Stimulated activated CD8-positive, alpha-beta memory T cell treated with anti-CD3 and anti-CD28 coated beads, Interleukin-4, amount 100 ng/mL, for 1 hour (primary cell): ENCODE measurements at regions not wholly inside any gene's neighbourhood (a gene's known extent, or its start where the extent isn't known, plus 50 kb on each side); places are given as distances from the start of the nearest gene placed in this dataset.
"Not testable (repeated sequence)": the region's sequence is repeated elsewhere in the genome, so short reads cannot be mapped to it uniquely, and the experiment has no call there.

Source experiments
- DNase-seq, 2 donors: peaks; one replicate each; pipeline ENCODE4 v3.0.0-alpha.2; 2020; ENCODE audit warnings: low read depth in 2 of 2, low spot score in 1 of 2

DNA sequence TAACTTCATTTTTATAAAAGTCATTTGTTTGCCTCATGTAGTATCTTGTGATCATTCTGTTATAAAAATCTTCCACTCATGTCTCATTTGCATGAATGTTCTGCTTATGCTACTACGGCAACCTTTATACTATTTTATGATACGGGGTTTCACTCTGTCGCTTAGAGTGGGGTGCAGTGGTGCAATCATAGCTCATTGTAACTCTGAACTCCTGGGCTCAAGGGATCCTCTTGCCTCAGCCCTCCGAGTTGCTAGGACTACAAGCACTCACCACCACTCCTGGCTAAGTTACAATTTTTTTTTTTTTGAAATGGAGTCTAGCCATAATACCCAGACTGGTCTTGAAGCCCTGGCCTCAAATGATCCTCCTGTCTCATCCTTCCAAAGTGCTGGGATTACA, 154.4 kb upstream of the PREP start:
- DNase-seq, result no peak

DNA sequence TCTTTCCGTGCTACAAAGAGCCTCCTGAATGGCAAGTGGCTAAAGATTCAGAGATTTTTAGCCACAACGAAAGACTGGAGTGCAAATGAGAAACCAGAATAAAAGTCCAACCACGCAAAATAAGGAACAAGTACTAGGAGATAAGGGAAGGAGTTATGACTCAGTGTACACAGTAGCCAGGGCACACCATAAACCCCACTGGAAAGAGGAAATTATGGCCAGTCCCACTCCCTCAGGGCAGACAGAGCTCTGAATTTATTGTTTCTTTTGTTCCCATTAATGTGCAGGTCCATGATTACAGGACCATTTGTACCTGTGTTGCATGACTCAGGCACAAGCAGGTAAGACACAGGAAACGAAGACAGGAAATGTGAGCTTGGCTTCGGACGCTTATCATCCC, 150.3 kb upstream of the PREP start:
- no peak for DNase-seq

DNA sequence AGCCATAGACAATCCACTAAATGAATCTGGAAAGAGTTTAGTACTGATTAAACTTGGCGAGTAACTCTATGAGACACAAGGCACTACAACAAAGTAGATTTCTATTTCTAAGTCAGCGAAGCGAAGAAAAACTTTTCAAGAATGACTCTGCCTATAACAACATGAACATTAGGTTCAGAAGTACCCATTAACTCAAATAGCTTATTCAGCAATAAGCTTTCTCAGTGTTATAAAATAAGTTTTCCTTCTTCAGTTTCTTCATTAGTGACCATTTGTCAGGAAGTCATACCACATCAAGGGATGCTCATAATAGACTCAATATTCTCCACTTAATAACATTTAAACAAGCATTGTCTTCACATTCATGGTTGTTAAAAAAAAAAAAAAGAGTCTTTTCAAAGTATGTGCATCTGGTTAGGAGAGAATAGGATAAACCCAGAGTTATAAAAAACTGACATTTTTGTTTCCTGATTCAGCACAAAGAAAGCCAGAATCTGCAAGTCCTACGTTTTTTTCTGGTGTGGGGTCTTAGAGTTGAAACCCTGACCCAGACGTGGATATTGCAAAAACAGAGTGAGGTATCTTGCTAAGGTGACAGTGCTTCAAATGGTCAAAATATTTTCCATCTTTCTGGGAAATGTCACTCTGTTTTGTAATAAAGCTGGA, 148.2 kb upstream of the PREP start:
- no peak for DNase-seq

DNA sequence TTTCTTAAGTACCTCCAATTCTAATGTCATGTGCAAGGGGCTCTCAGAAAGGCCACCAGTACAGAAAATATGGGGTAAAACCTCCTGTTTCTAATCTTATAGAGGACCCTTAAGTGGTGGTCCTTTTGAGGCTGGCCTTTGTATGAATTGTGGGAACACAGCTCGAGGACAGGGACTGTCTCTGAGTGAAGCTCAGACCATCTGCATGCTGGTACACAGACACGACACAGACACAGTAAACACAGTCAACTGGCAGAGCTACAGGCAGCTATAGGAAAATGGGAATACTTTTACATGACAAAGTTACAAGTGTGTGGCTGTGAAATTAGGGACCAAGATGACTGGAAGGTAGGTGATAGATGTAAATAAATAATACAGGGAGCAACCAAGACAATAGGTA, 143.9 kb upstream of the PREP start:
- no peak for DNase-seq

DNA sequence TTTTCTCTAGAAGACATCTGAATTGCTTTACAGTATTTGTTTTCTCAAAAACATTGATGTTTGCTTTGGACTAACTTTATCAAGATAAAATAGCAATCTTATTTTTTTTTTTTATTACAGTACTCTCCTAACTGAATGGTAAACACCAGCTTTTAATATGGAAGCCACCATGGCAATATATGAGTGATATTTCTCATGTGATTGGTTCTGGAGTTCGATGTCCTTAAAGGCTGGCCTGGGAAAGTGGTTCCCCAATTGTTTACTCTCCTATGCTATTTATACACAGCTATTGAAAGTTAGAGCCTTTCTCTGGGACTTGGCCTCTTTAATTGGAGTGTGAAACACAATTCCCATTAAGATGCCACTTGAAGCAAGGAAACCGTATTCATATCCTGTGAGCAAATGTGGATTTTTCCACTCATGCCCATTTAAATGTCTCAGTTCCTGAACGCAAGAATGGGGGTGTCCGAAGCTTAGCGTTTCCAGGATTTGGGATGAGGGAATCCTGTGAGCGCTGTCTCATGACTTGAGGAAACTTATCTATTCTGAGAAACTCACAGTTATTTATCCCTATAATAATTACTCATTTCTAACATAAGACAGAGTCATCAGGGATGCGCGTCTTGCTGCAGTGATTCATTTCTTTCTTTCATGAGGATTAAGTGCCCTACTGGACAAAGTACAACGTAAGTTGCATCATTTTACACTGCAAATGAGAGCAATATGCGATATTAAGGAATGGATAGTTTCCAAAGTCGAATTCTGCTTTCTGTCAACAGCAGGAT, 143.3 kb upstream of the PREP start:
- DNase-seq, result no peak

DNA sequence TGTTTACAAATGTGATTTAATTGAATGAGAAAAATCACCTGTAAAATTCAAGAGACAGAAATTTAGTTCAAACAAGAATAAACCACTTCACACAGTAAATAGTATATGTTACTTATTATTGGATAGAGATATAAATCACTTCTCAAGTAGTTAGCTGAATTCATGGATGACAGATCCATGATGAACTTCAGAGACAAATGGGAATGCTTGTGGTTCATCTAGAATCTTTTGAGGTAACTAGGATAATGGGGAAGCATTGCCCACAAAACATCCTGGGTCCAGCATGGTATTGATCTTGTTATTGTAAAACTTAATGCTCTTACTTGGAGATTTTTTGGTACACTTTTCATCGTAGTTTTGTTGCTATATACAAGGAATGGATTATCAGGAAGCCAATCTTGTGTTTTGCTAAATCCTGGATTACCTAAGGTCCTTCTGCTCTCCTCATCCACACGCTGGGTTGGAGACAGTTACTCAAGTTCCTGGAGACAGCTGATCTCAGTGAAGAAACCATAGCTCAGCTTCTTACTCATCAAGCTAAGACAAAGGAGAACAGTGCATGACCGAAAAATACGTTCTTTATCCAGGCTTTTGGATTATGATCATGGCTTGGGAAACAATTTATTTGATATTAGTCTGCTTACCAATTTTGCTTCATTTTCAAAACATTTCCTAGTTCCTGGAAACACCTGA, 142.5 kb upstream of the PREP start:
- DNase-seq, result no peak

DNA sequence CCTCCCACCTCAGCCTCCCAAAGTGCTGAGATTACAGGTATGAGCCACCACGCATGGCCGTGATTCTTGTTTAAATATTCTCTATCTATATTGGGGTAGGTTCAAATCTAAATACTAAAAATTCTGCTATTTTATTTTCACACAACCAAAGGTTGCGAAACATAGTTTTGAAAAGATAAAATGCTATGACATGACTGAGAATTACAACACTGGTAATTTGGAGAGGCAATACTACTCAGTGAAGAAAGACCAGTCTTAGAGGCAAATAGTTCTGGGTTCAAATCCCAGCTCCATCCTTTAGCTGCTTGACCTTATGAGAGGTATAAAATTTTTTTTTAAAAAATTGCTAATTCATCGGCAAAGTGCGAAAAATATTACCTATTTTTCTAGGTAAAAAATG, 137.0 kb upstream of the PREP start:
- DNase-seq, result no peak

DNA sequence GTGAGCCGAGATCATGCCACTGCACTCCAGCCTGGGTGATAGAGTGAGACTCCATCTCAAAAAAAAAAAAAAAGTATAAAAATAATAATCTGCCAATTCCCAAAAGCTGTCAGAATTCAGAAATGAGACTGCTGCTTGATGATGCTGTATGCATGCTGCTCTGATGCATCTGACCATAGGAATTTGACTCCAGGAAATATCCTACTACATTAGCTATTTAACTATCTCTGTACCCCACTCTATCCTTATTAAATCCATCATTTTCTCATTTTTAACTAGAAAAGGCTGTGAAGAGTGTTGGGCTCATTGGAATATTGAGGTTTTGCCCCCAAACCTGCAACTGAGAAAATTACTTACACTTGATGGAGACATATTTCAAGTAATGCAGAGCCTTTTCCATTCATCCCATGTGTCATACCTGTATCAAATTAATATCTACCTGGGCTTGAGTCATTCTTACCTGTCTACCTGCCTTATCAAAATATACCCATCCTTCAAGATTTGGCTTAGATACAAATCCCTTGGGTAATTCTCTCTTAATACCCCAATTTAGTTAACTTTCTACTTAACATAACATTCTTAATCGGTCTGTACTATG, 135.2 kb upstream of the PREP start:
- DNase-seq, result no peak

DNA sequence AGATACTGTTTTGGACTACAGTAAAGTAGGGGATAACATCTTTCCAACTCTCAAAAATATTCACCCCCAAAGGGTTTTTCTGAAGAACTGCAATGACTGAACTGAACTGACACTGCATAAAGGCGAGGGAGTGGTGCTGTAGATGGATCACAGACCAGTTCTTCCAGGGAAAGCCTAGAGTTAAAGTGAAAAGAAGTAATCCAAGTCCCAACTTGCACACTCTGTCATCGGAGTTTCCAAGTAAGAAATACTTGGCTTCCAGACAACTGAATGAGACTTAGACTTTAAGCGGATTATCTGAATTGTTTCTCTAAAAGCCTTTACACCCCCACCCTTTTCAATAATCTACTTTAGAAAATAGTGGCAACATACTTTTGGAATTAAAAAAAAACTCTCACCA, 134.1 kb upstream of the PREP start:
- no peak for DNase-seq

DNA sequence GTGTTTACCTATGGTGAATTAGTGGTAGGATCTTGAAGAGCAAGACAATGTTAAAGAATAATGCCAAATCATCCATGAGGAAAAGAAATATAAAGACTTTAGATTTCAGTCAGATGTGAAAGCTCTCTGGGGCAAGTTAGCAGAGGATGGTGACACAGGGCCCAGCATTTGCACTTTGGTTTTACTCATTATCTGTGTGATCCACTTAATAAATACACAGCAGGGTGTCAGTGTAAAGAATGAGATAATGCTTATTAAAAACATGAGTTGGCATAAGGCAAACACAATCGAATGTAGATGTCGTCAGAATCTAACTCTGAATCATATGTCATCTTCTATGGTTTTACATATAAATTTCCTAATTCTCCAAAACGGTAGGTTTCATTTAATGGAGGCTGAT, 130.4 kb upstream of the PREP start:
- DNase-seq, result no peak

DNA sequence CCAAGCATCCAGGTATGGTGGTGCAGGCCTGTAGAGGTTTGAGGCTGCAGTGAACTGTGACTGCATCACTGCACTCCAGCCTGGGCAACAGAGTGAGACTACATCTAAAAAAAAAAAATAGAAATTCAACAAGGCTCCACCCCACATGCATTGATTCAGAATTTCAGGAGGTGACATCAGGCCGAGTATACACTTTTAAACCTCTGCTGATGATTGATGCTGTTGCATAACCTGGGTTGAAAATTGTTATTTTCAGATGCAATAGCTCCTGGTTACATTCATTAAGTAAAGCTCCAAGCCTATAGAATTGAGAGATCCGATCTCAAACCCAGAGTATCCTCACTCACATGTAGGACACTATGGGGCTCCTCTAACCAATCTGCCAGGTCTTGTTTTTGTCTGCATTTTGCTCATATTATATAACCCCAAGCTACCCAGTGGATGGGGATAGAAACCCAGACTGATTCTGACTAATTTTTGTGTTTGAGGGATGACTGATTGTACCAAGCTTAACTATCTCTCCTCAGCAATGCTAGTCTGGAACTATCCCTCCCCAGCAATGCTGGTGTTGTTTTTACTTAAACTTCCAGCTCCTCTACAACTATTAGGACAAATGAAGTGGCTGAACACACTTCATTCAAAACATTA, 123.5 kb upstream of the PREP start:
- no peak for DNase-seq

DNA sequence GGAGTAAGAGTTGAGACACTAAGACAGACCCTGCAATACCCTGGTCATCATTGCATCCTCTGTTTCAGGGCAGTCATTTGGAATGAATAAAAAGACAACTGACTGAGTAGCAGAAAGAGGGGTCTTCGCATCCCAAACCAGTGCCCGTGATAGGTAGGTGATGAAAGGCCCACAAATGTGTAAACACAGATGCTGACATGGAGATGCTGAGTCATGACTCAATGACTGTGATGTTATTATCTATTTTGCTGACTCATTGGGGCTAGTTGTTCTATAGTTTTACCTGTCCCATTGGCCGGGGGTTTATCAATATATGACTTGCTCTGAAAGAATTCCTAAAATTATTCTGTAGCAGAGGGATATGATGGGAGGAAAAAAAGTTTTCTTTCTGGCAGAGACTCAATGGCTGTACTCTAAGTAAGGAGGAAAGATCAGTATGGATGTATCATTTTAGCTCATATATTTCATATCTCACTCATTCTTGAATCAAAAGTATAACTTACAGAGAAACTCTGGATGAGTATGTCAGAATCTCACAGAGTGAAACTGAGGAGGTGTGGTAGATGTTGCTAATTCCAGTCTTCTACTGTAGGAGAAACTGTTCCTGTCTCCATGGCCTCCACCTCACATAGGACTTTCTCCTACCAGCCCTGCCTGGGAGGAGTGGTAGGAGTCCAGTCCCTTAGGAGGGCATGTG, 119.9 kb upstream of the PREP start:
- no peak for DNase-seq

DNA sequence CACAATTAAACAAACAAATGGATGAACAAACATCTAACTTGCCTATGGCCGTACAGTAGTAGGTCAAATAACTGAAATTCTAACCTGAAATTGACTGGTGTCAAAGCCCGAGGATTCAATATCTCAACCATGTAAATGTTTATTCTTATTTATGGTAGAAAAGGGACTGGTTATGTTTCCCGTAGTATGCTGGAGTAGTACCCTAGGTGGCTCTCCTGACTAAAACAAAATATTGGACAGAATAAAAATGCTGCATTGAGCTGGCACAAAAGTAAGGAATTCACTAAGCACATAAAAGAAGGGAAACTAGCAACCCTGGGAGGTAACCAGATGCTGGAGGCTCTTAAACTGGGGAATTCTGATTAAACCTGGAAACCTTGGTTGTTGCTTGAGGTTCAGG, 117.1 kb upstream of the PREP start:
- no peak for DNase-seq

DNA sequence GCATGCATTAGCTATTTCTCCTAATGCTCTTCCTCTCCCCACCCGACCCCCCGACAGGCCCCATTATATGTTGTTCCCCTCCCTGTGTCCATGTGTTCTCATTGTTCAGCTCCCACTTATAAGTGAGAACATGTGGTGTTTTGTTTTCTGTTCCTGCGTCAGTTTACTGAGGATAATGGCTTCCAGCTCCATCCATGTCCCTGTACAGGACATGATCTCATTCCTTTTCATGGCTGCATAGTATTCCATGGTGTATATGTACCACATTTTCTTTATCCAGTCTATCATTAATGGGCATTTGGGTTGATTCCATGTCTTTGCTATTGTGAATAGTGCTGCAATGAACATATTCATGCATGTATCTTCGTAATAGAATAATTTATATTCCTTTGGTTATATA, 116.1 kb upstream of the PREP start:
- DNase-seq, result not testable (repeated sequence)

DNA sequence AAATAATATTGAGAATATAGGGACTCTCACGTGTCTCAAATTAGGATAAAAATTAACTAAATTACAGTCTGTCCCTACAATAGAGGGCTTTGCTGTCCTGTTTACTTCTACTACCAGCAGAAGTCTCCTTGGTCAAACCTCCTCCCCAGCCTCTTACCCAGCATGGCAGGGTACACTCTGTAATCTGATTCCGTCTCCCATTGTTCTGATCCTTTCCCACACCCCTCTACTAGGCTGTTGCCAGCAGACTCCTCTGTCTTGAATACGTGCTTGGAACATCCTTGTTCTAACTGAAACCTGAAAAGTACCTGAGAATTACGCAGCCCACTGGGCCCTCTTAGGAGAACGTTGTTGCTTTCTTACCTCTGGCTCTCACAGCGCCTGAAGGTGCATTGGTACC, 112.2 kb upstream of the PREP start:
- no peak for DNase-seq

DNA sequence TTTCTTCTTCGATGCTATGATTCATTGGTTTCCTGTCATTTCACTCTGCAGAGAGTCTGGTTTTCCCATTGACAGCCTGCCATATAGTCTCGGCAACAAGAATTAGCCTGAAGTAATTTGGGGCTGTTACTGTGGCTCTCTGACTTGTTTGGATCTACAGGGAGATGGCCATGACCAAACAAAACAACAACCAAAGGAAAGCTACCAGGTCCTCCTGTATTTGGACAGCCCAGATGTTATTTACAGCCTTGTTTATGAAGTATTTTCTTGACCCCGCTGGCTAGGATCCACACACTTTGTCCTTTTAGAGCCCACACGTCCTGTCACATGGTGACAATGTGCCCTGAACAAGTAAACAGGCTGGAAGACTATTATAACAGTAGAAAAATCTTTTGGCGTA, 111.4 kb upstream of the PREP start:
- DNase-seq, result no peak

DNA sequence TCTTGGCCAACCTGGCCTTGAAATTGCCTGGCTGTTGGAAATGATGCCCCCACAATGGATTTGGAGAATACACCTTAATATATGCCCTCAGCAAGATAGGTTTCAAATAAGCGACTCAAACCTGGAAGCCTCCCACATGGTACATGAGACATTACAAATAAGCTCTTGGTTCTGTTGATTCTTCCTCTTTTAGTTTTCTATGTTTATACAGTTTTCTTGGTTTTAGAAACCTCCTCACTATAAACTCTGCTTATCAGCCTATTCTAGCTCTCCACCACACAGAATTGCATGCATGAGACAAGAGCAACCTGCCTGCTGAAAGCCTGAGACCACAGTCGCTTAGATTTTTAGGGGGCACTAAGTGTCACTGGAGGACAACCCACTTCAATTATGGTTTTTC, 108.8 kb upstream of the PREP start:
- no peak for DNase-seq

DNA sequence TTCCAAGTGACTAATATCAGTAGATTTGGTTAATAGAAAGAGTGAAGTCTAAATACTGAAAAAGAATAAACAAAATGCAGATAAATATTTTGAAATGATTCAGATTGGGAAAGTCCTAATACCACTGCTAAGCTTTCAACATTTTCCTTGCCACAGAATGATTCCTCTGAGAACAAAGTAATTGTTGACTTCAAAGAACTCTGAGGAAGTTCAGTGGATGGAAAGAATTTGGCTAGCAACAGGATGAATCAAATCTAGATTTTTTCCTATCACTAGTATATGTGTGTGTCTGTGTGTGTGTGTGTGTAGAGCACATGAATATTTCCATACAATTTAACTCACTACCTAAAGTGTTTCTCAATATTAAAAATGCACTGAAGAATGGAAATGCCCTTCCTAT, 107.9 kb upstream of the PREP start:
- no peak for DNase-seq

DNA sequence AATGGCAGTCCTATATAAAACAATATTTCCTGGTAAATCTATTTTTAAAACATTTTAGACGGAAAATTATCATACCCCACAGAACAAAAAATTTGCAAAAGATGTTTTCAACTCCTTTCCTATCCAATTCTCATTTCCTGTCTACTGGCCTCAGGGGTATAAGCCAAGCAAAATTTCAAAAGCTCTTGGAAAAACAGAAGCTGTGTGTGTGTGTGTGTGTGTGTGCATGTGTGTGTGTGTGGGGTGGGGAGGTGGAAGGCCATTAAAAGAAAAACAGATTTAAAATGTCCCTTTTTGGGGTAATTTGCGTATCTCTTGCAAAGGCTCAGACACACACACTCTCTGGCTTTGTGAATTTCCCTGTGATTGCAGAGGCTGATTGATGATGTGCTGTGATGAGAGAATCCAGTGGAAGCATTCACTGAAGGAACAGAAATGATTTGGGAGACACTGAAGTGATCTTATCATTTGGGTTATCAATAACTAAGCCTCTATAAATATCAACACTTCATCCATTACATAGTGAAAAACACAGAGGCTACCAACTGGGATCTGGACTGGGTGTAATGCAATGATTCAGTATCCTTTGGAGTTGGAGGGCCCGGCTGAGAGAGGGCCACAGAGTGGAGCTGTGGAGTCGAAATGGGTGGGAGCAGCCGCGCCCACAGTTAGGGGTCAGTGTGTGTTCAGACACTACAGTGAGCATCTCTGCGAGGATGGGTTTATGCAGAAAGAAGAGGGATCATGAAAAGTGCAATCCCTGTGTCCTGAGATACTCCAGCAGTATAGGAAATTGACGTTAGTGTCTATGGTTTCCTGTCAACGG, 106.8 kb upstream of the PREP start:
- DNase-seq, result no peak

DNA sequence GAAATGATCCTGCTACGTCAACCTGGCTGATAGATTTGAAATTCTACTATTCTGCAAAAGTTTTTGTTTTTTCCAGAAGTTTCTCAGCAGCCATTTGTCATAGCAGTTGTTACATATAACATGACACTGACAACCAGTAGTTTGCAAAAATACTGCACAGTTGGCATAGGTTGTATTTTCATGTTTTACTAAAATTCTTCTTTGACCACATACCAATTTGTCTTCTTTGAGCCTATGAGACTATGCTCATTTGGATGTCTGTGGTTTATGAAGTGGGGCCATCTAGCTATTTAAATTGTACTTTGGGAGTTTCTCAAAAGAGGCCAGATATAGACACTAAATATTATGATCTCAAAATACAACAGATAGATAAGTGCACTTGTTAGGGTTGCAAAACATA, 104.9 kb upstream of the PREP start:
- DNase-seq, result no peak
